ENCODE measurements at regions not wholly inside any gene's neighbourhood (a gene's known extent, or its start where the extent isn't known, plus 50 kb on each side); places are given as distances from the start of the nearest gene placed in this dataset.
"Not testable (repeated sequence)": the region's sequence is repeated elsewhere in the genome, so short reads cannot be mapped to it uniquely, and the experiment has no call there.

DNA sequence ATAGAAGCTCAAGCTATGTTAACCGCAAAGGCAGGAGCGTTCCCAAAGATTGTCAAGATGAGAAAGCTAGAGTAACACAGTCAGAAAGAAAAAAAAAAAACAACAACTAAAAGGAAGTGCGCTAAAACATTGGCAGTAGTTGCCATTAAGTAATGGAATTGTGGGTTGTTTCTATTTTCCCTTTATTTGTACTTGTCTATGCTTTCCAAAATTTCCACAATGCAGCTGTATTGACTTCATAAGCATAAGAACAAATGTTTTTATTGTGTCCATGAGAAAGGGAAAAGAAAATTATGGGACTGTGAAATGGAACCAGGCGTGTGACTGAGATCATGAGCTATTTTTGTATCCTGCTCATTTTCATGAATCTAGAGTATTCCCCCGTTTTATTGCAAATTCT is 153.4 kb downstream of the TMEM114 start:
- no peaks in the 10 kb centered on the region for H3K4me1 ChIP-seq (ENCODE audit: control insufficient read depth, insufficient read depth, low read length)
- H3K27me3 ChIP-seq (ENCODE audit: control insufficient read depth, insufficient read depth, low read length) = no peaks in the 10 kb centered on the region
- no peak overlapping the region for H3K4me3 ChIP-seq (ENCODE audit: low read length)
- H3K9me3 ChIP-seq (ENCODE audit: control insufficient read depth, low read length) = no peaks in the 10 kb centered on the region
- no peak overlapping the region for H3K9ac ChIP-seq (ENCODE audit: low read length)
- H3K36me3 ChIP-seq (ENCODE audit: control insufficient read depth, insufficient read depth, low read length) = no peaks in the 10 kb centered on the region

DNA sequence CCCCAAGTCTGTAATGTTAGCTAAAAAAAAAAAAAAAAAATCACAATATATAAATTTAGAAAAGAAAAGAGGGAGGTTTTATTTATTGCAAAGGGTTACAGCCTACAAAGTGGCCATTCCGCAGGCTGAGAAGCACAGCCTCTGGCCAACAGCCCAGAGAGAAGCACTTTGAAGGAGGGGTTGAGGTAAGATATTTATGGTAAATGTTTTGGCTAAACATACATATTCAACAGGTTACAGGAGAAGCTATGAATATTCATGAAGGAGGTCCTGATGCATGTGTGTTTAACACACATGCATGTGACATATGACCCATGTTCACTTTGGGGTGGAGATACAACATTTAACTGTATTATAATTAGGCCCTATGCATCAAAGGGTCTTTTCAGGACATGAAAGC is 158.5 kb downstream of the TMEM114 start:
- H3K9me3 ChIP-seq (ENCODE audit: control insufficient read depth, low read length) = no peaks in the 10 kb centered on the region
- H3K27me3 ChIP-seq (ENCODE audit: control insufficient read depth, insufficient read depth, low read length) = no peaks in the 10 kb centered on the region
- no peaks in the 10 kb centered on the region for H3K4me1 ChIP-seq (ENCODE audit: control insufficient read depth, insufficient read depth, low read length)
- H3K4me3 ChIP-seq (ENCODE audit: low read length) = no peak overlapping the region
- H3K36me3 ChIP-seq (ENCODE audit: control insufficient read depth, insufficient read depth, low read length) = no peaks in the 10 kb centered on the region
- H3K9ac ChIP-seq (ENCODE audit: low read length) = no peak overlapping the region

DNA sequence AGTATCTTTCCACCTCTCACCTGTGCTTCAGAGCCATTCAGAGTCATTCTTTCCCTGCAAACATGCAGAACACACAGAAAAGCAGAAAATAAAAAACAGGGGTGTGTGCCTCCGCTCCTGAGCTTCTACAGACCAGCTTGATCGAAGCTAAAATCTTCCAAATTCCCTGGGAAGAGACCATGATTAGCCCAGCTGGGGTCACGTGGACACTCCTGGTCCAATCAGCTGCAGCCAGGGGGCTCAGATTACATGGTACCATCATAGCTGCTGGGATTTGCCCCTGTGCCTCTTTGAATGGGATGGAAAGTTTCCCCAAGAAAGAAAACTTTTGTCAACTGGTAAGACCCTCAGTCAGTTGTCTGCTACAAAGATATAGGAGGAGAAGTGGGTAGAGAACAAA is 159.9 kb downstream of the TMEM114 start:
- no peak overlapping the region for H3K9ac ChIP-seq (ENCODE audit: low read length)
- H3K36me3 ChIP-seq (ENCODE audit: control insufficient read depth, insufficient read depth, low read length) = no peaks in the 10 kb centered on the region
- no peaks in the 10 kb centered on the region for H3K4me1 ChIP-seq (ENCODE audit: control insufficient read depth, insufficient read depth, low read length)
- H3K27me3 ChIP-seq (ENCODE audit: control insufficient read depth, insufficient read depth, low read length) = no peaks in the 10 kb centered on the region
- no peaks in the 10 kb centered on the region for H3K9me3 ChIP-seq (ENCODE audit: control insufficient read depth, low read length)
- H3K4me3 ChIP-seq (ENCODE audit: low read length) = no peak overlapping the region

DNA sequence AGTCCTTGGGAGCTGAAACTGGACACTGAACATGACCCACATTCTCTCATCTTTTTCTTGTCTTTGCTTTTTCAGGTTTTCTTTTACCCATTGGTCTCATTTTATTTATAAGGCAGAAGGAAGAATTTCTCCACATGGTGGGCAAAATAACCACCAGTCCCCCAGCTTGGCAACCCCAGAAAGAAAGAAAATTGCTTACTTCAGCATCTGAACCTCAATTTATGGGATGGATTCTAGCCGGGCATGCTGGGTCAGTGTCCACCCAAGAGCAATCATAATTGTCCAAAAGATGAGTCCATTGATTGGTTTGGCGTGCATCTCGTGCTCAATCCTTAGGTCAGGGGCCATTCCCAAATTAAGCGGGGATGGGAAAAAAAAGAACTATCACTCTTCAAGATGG is 163.7 kb downstream of the TMEM114 start:
- H3K9me3 ChIP-seq (ENCODE audit: control insufficient read depth, low read length) = no peaks in the 10 kb centered on the region
- no peak overlapping the region for H3K4me3 ChIP-seq (ENCODE audit: low read length)
- H3K4me1 ChIP-seq (ENCODE audit: control insufficient read depth, insufficient read depth, low read length) = no peaks in the 10 kb centered on the region
- H3K36me3 ChIP-seq (ENCODE audit: control insufficient read depth, insufficient read depth, low read length) = no peaks in the 10 kb centered on the region
- H3K27me3 ChIP-seq (ENCODE audit: control insufficient read depth, insufficient read depth, low read length) = no peaks in the 10 kb centered on the region
- no peak overlapping the region for H3K9ac ChIP-seq (ENCODE audit: low read length)

DNA sequence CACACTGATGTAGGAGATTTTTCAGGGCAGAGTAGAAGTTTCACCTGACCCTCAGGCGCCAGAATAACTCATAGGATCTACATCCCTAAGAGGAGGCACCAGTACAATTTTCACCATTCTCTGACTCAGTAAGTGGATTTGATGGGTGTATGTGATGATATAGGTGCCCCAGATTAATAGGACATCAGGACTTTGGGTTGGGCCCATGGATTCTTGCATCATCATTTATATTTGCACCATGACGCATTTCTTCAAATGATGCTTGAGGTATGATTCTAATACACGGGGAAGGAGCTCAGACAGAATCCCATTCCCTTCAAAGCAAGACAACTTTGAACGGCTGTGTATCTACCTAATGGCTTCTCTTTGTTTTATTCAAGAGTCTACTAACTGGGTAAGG is 173.2 kb downstream of the TMEM114 start:
- Histone ChIP-seq H3K36me3 (ENCODE audit: control insufficient read depth, insufficient read depth, low read length) (no peaks in the 10 kb centered on the region), H3K27me3 (ENCODE audit: control insufficient read depth, insufficient read depth, low read length) (no peaks in the 10 kb centered on the region), H3K9me3 (ENCODE audit: control insufficient read depth, low read length) (no peaks in the 10 kb centered on the region), H3K4me1 (ENCODE audit: control insufficient read depth, insufficient read depth, low read length) (no peaks in the 10 kb centered on the region), H3K4me3 (ENCODE audit: low read length) (no peak overlapping the region), H3K9ac (ENCODE audit: low read length) (no peak overlapping the region)

DNA sequence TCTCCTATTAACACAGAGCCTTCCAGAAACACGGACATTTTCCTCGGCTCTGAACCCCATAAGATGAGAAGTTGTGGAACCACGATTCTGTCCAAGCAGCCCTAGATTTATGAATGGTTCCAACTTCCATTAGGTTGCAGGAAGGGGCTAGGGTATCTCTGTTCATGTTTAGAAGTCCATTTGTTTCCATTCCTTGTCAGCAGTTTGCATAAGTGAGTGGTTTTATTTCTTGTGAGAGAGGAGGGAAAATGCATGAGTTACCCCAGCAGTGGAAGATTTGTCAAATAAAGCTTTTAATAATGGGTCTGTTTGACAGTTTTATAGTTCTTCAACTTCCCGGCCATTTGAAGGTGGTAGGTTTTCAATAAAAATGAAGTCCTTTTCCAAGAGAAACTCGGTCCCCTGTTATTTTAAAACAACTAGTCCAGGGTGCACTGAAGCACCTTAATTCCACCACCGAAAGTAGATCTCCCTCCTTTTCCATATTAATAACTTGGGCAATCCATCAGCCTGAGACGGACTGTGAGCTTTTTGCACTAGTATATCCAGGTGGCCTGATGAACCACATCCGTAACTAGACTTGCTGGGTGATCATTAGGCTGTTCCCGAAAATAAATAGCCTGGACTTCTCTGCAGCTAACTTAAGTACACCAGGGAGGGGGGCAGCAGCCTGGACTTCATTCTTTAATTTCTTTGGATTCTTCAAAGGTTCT is 181.3 kb downstream of the TMEM114 start:
- Histone ChIP-seq H3K27me3 (ENCODE audit: control insufficient read depth, insufficient read depth, low read length) (no peaks in the 10 kb centered on the region), H3K36me3 (ENCODE audit: control insufficient read depth, insufficient read depth, low read length) (no peaks in the 10 kb centered on the region), H3K9me3 (ENCODE audit: control insufficient read depth, low read length) (no peaks in the 10 kb centered on the region)

DNA sequence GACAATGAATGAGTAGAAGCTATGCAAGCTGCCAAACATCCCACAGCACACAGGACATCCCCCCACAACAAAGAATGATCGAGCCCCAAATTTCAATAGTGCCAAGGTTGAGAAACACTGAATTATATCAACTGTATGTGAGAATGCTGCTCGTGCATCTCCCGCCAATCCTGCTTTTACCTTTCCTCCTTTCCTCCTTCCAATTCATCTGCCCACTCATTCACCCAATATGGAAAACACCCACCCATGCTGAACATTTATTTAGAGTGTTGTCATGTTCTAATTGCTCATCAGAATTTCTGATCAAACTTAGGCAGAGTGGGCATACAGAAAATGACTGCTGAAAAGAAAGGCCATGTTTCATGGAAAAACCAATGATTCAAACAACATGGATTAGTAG is 183.0 kb downstream of the TMEM114 start:
- Histone ChIP-seq H3K9ac (ENCODE audit: low read length) (no peak overlapping the region), H3K36me3 (ENCODE audit: control insufficient read depth, insufficient read depth, low read length) (no peaks in the 10 kb centered on the region), H3K4me1 (ENCODE audit: control insufficient read depth, insufficient read depth, low read length) (peaks cover 6% of the 10 kb centered on the region), H3K27me3 (ENCODE audit: control insufficient read depth, insufficient read depth, low read length) (no peaks in the 10 kb centered on the region), H3K9me3 (ENCODE audit: control insufficient read depth, low read length) (no peaks in the 10 kb centered on the region), H3K4me3 (ENCODE audit: low read length) (no peak overlapping the region)

More for the DNA sequence above, 181.3 kb downstream of the TMEM114 start:
- no peaks in the 10 kb centered on the region for H3K4me1 ChIP-seq (ENCODE audit: control insufficient read depth, insufficient read depth, low read length)
- no peak overlapping the region for H3K9ac ChIP-seq (ENCODE audit: low read length)
- no peak overlapping the region for H3K4me3 ChIP-seq (ENCODE audit: low read length)

DNA sequence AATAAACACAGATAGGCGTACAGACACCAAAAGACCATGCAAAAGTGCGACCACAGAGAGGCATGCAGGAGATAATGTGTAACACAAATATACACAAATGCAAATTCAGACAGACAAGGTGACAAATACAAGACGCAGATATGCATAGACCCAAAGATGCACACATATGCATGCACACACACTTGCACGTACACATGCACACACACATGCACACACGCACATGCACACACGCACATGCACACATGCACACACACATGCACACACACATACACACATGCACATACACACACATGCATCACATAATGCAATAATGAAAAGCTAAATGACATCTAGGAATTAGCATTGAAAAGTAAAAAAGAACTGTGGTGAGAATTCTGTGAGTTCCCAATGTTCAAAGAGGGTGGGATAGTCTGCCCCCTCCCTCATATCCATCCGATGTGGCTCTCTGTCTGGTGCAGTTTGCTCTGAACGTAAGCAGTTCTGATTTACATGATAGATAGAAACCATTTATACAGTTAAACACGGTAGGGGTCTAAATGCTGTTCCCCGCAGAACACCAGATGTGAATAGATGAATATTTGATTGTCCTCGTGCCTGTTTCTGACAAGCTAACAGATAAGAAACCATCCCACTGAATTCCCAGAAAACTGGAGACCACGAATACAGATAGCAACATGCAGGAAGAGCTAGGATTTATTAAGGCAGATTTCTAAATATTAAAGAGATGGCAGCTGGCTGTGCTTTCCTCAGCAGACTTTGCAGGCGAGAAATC is 186.1 kb downstream of the TMEM114 start:
- Histone ChIP-seq H3K27me3 (ENCODE audit: control insufficient read depth, insufficient read depth, low read length) (no peaks in the 10 kb centered on the region), H3K9ac (ENCODE audit: low read length) (no peak overlapping the region), H3K4me1 (ENCODE audit: control insufficient read depth, insufficient read depth, low read length) (peaks cover 6% of the 10 kb centered on the region), H3K36me3 (ENCODE audit: control insufficient read depth, insufficient read depth, low read length) (no peaks in the 10 kb centered on the region), H3K9me3 (ENCODE audit: control insufficient read depth, low read length) (no peaks in the 10 kb centered on the region), H3K4me3 (ENCODE audit: low read length) (no peak overlapping the region)

DNA sequence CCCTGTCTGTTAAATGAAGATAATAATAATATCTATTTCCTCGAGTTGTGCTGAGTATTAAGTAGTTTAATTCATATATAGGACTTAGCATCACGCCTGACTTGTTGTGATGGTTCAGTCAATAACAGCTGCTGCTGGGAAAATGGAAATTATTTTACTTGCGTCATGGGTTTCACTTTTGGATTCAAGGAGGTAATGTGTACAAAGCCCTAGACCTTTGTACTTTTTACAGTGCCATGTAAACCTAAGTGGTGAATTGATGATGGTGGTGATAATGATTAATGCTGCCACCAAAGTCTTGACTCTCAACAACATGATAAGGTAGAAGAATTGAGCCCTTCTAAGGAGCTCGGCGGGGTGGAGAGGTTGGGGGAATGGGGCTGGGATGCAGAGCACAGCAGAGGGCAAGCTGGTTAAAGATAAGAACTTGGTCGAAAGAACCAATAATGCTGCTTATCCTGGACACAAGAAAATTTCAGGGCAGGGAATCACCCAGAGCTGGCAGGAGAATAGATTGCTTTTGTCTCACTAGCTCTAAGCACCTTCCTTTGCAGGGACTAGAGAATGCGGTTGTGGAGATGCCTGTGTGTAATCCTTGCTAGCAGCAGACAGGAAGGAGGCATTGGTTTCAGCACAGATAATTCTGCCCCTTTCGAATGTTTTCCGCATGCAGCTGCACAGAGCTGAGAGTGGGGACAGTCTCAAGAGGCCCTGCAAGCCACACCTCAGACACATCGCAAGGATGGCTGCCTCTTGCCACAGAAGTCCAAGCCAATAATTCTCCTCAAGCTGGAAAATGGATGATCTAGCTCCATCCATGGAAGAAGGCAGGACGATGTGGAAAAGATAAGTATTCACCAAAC is 187.1 kb downstream of the TMEM114 start:
- Histone ChIP-seq H3K4me1 (ENCODE audit: control insufficient read depth, insufficient read depth, low read length) (peaks cover 6% of the 10 kb centered on the region), H3K9ac (ENCODE audit: low read length) (no peak overlapping the region), H3K9me3 (ENCODE audit: control insufficient read depth, low read length) (no peaks in the 10 kb centered on the region), H3K27me3 (ENCODE audit: control insufficient read depth, insufficient read depth, low read length) (no peaks in the 10 kb centered on the region), H3K36me3 (ENCODE audit: control insufficient read depth, insufficient read depth, low read length) (no peaks in the 10 kb centered on the region), H3K4me3 (ENCODE audit: low read length) (peak overlapping the region; percentile 22)

DNA sequence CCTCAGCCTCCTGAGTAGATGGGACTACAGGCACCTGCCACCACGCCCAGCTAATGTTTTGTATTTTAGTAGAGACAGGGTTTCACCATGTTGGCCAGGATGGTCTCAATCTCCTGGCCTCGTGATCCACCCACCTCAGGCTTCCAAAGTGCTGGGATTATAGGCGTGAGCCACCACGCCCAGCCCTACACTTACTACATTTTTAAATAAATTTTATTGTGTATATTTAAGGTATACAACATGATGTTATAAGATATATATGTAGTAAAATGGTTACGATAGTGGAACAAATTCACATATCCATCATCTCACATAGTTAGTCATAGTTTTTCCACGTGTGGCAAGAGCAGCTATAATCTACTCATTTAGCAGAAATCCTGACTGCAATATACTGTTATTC is 189.6 kb downstream of the TMEM114 start:
- not testable (repeated sequence) for H3K27me3 ChIP-seq (ENCODE audit: control insufficient read depth, insufficient read depth, low read length); H3K9ac ChIP-seq (ENCODE audit: low read length); H3K4me1 ChIP-seq (ENCODE audit: control insufficient read depth, insufficient read depth, low read length); H3K9me3 ChIP-seq (ENCODE audit: control insufficient read depth, low read length); H3K36me3 ChIP-seq (ENCODE audit: control insufficient read depth, insufficient read depth, low read length); H3K4me3 ChIP-seq (ENCODE audit: low read length)

DNA sequence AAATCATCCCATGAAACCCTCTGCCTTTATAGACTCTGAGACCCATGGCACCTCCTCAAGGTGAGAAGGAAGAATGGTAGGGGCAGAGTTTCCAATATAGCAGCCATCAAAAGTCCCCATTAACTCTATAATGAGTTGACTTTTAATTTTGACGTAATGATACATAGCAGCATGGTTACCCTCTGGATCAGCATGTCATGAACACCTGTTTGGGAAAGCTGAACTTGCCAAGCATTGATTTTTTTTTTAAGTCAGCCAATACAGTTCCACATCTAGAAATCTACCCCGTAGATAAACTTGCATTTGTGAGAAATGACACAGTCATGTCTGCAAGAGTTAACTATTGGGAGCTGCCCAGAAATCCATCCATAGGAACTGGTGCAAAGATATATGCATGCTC is 191.8 kb downstream of the TMEM114 start:
- Histone ChIP-seq H3K27me3 (ENCODE audit: control insufficient read depth, insufficient read depth, low read length) (no peaks in the 10 kb centered on the region), H3K4me3 (ENCODE audit: low read length) (no peak overlapping the region), H3K4me1 (ENCODE audit: control insufficient read depth, insufficient read depth, low read length) (peaks cover 6% of the 10 kb centered on the region), H3K36me3 (ENCODE audit: control insufficient read depth, insufficient read depth, low read length) (no peaks in the 10 kb centered on the region), H3K9me3 (ENCODE audit: control insufficient read depth, low read length) (no peaks in the 10 kb centered on the region), H3K9ac (ENCODE audit: low read length) (no peak overlapping the region)

DNA sequence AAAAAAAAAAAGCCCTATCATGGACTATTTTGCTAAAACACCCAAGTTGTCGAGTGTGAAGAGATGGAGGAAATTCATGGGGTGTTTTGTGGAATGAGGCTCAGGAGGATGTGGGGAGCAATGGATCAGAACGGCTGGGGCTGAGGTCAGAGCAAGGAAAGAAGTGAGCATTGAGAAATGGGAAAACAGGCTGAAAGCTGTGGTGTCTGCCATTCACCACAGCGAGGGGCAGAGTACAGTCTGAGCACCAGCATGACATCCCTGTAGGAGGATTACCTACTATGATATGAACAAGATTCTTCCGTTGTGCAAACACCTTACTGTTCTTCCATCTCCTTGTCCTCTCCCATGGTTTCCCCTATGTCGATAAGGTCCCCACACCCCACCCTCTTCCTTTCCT is 193.1 kb downstream of the TMEM114 start:
- Histone ChIP-seq H3K4me3 (ENCODE audit: low read length) (no peak overlapping the region), H3K27me3 (ENCODE audit: control insufficient read depth, insufficient read depth, low read length) (no peaks in the 10 kb centered on the region), H3K4me1 (ENCODE audit: control insufficient read depth, insufficient read depth, low read length) (no peaks in the 10 kb centered on the region), H3K36me3 (ENCODE audit: control insufficient read depth, insufficient read depth, low read length) (no peaks in the 10 kb centered on the region), H3K9me3 (ENCODE audit: control insufficient read depth, low read length) (no peaks in the 10 kb centered on the region), H3K9ac (ENCODE audit: low read length) (no peak overlapping the region)
